Heart left ventricle (tissue), 13 donors: ENCODE measurements at regions not wholly inside any gene's neighbourhood (a gene's known extent, or its start where the extent isn't known, plus 50 kb on each side); places are given as distances from the start of the nearest gene placed in this dataset.

Source experiments
- CTCF ChIP-seq, 12 donors: fragments of 200-600 bp; sonication (generic) in 4 of 12; IDR thresholded peaks; one replicate each; pipeline versions ENCODE4 v1.5.0 to v1.8.0; 2018 to 2022; ENCODE audit warnings: antibody characterized with exemption in 12 of 12, mild to moderate bottlenecking in 5 of 12
- POLR2A ChIP-seq, 2 donors: fragments of 450-650 bp; IDR thresholded peaks; one replicate each; pipeline ENCODE4 v1.6.1; 2017; ENCODE audit warnings: antibody characterized with exemption in 2 of 2, mild to moderate bottlenecking in 2 of 2, moderate library complexity in 2 of 2
- donor health status: ischemic (EF 13 %, LVEDD 7.1; RV severe dilation, severe dysfunction).
- donor health status: DM: no; HTN: yes; CAD: no.
- donor health status: DM: no; HTN: no; CAD: no.
- donor health status: ischemic (EF 25% LVEDD 6.9; RV normal size, moderate dysfunction).
- donor health status: ischemic (EF 25% LVEDD 5.7; RV mildly dilated, moderate dysfunction).
- donor health status: ischemic (EF 35%, LVEDD 5.7; RV mildly dilated, moderate dysfunction).
- donor health status: nonischemic (EF 11% LVEDD 7.7; RV severe dilation, severe dysfunction).
- donor health status: DM: yes; HTN: yes; CAD: no.
- donor health status: PGD.
- donor health status: ischemic (EF 29% LVEDD 5.4; RV normal size, mild dysfunction).
- donor health status: nonischemic (EF 23%, LVEDD 6.1; RV moderate dilation, normal function).

DNA sequence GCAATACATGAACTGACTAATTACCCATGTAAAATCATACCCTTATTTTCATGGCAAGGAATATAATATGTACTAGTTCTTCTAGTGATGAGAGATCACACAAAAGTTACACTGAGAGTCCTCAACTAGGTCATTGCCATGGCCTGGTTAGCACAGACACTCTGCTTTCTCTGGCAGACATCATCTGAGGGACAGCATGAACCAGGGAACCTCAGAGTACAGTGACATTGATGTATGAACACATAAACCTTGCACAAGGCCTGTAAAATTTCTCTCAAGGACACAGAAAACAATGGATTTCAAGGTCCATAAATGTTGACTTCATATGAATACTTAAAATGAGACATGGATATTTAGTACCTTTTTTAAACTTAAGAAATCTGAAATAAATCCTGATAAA lies 108.8 kb upstream of the MAGI3 start:
- TF ChIP-seq CTCF (IDR thresholded peaks at IDR 0.05), result no peak
- TF ChIP-seq POLR2A (IDR thresholded peaks at IDR 0.05), result no peak
